Lower lobe of right lung (tissue), 2 donors: ENCODE measurements at regions not wholly inside any gene's neighbourhood (a gene's known extent, or its start where the extent isn't known, plus 50 kb on each side); places are given as distances from the start of the nearest gene placed in this dataset.

ENCODE experiments used
- ATAC-seq, 2 donors: fragments of 200-7000 bp; cut with Tn5 transposase; one replicate each; pipeline ENCODE4 v1.9.1; 2020 to 2022; ENCODE audit warnings: mild to moderate bottlenecking in 2 of 2, moderate library complexity in 2 of 2
- DNase-seq: peaks from one replicate; pipeline ENCODE4 v3.0.0-alpha.2; 2020
- H3K27ac ChIP-seq: fragments of 200-600 bp; one replicate; pipeline ENCODE4 v1.8.0; 2022
- H3K27me3 ChIP-seq: fragments of 200-600 bp; one replicate; pipeline ENCODE4 v1.8.0; 2022; ENCODE audit warnings: low read depth
- H3K36me3 ChIP-seq: fragments of 200-600 bp; one replicate; pipeline ENCODE4 v1.8.0; 2022; ENCODE audit warnings: mild to moderate bottlenecking
- H3K4me1 ChIP-seq: fragments of 200-600 bp; one replicate; pipeline ENCODE4 v1.8.0; 2022
- H3K4me3 ChIP-seq: fragments of 200-600 bp; one replicate; pipeline ENCODE4 v1.8.0; 2022; ENCODE audit warnings: mild to moderate bottlenecking
- H3K9me3 ChIP-seq: fragments of 200-600 bp; one replicate; pipeline ENCODE4 v1.8.0; 2022
- intact Hi-C: fragments of 100-400 bp; cut with DNase I; formaldehyde crosslinking; loops from one replicate; pipeline ENCODE4 v1.11.0; 2022
- TF ChIP-seq, protein P1 (sequence below): fragments of 200-600 bp; IDR thresholded peaks from one replicate; pipeline ENCODE4 v1.8.0; 2022; ENCODE audit warnings: antibody characterized with exemption, mild to moderate bottlenecking
- donor health status: DM: no; HTN: yes; CAD: no; lungs with severe emphysema.

DNA sequence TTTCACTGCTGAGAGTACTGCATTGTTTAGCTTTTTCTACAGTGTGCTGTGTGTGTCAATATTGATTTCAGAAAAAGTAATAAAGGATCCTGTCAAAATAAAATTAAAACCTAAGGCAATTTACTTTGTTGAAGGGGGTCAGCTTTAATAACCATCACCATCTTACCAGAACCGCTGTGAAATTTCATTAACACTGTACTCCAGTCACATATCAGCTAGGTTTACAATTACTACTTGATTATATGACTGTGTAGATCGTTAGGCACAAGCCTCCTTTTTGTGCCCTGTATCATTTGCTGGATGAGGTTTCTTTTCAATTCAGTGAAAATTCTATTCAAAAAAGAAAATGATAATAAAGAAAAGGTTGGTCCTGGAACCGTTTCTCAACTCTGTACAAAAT lies 917.2 kb downstream of the CENPC start:
- TF ChIP-seq, protein P1, sequence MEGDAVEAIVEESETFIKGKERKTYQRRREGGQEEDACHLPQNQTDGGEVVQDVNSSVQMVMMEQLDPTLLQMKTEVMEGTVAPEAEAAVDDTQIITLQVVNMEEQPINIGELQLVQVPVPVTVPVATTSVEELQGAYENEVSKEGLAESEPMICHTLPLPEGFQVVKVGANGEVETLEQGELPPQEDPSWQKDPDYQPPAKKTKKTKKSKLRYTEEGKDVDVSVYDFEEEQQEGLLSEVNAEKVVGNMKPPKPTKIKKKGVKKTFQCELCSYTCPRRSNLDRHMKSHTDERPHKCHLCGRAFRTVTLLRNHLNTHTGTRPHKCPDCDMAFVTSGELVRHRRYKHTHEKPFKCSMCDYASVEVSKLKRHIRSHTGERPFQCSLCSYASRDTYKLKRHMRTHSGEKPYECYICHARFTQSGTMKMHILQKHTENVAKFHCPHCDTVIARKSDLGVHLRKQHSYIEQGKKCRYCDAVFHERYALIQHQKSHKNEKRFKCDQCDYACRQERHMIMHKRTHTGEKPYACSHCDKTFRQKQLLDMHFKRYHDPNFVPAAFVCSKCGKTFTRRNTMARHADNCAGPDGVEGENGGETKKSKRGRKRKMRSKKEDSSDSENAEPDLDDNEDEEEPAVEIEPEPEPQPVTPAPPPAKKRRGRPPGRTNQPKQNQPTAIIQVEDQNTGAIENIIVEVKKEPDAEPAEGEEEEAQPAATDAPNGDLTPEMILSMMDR: no peak
- H3K9me3 ChIP-seq: no peaks in the 10 kb centered on the region

DNA sequence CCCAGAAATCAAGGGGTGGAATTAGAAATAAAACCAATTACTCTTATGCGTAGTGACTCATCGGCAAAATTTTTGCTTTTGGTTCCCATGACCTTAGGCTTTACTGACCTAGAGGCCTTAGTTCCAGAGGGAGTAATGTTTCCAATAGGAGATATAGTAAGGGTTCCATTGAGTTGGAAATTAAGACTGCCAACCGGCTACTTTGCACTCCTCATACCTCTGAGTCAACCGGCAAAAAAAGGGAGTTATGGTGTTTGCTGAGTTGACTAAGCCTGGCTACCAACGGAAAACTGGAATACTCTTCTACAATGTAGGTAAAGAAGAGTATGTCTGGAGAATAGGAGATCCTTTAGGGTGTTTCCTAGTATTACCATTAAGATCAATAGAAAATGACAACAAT lies 919.8 kb downstream of the CENPC start:
- TF ChIP-seq, protein P1: no peak
- no peak overlapping the region for H3K4me3 ChIP-seq
- ATAC-seq: no peak
- H3K36me3 ChIP-seq: no peaks in the 10 kb centered on the region
- H3K27me3 ChIP-seq: no peaks in the 10 kb centered on the region
- no peak overlapping the region for H3K27ac ChIP-seq
- no peak for DNase-seq
- H3K4me1 ChIP-seq: no peaks in the 10 kb centered on the region
- no peaks in the 10 kb centered on the region for H3K9me3 ChIP-seq
- intact Hi-C loops: no loop called here

More for the DNA sequence above, 917.2 kb downstream of the CENPC start:
- no peaks in the 10 kb centered on the region for H3K36me3 ChIP-seq
- intact Hi-C loops: no loop called here
- DNase-seq: no peak
- H3K4me1 ChIP-seq: no peaks in the 10 kb centered on the region
- H3K4me3 ChIP-seq: no peak overlapping the region
- no peak overlapping the region for H3K27ac ChIP-seq
- H3K27me3 ChIP-seq: no peaks in the 10 kb centered on the region
- ATAC-seq: no peak

DNA sequence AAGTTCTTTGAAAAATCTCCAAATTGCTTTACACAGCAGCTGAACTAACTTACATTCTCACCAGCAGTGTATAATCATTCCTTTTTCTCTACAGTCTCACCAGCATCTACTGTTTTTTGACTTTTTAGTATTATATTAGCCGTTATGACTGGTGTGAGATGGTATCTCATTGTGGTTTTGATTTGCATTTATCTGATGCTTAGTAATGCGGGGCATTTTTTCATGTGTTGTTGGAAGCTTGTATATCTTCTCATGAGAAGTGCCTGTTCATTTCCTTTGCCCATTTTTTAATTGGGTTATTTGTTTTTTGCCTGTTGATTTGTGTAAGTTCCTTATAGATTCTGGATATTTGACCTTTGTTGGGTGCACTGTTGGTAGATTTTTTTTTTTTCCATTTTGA lies 931.7 kb downstream of the CENPC start:
- ATAC-seq: no peak
- Histone ChIP-seq H3K27me3 (no peaks in the 10 kb centered on the region), H3K27ac (no peak overlapping the region), H3K36me3 (no peaks in the 10 kb centered on the region), H3K4me3 (no peak overlapping the region), H3K4me1 (no peaks in the 10 kb centered on the region), H3K9me3 (peaks cover 5% of the 10 kb centered on the region)
- no peak for DNase-seq
- TF ChIP-seq, protein P1: no peak
- intact Hi-C loops: no loop called here

DNA sequence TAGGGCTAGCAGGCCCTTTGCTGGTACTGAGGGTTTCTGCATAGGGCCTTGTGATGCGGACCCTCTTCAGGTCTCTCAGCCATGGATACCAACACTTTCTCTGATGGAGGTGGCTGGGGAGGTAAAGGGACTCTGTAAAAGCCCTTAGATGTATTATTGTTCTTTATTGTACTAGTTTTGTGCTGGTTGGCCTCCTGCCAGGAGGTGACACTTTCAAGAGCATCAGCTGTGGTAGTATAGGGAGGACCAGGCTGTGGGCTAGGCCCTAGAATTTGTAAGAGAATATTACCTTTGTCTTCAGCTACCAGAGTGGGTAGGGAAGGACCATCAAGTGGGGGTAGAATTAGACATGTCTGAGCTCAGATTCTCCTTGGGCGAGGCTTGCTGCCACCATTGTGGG lies 936.3 kb downstream of the CENPC start:
- H3K27ac ChIP-seq: no peak overlapping the region
- intact Hi-C loops: no loop called here

DNA sequence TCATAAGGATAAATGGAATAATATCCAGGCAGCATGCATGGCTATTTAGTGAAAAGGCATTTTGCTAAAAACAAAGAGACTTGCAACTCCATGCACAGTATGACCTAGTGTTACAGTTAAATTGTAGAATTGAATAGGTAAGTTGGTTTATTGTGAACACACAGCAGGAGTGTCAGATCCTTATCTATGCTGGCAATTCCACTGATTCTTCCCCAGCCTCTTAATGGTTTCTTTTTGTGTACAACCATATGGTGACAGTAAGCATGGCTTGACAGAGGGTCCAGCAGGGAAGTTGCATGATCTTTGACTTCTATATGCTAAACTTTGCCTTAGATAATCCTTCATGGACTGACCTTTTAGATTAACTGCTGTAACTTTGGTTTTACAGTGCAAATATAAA lies 936.6 kb upstream of the EPHA5 start:
- DNase-seq: no peak
- ATAC-seq: no peak

More for the DNA sequence above, 936.3 kb downstream of the CENPC start:
- Histone ChIP-seq H3K4me1 (no peaks in the 10 kb centered on the region), H3K4me3 (no peak overlapping the region), H3K27me3 (no peaks in the 10 kb centered on the region), H3K36me3 (no peaks in the 10 kb centered on the region), H3K9me3 (no peaks in the 10 kb centered on the region)
- TF ChIP-seq, protein P1: no peak
- ATAC-seq (no peak), DNase-seq (no peak)

More for the DNA sequence above, 936.6 kb upstream of the EPHA5 start:
- intact Hi-C loops: no loop called here
- TF ChIP-seq, protein P1: no peak
- no peak overlapping the region for H3K27ac ChIP-seq
- no peaks in the 10 kb centered on the region for H3K36me3 ChIP-seq
- H3K27me3 ChIP-seq: no peaks in the 10 kb centered on the region
- no peaks in the 10 kb centered on the region for H3K4me1 ChIP-seq
- H3K9me3 ChIP-seq: no peaks in the 10 kb centered on the region
- no peak overlapping the region for H3K4me3 ChIP-seq
